Neural cell (in vitro differentiated cells): ENCODE measurements at regions not wholly inside any gene's neighbourhood (a gene's known extent, or its start where the extent isn't known, plus 50 kb on each side); places are given as distances from the start of the nearest gene placed in this dataset.

ENCODE experiments used
- CTCF ChIP-seq: fragments of 450-650 bp; IDR thresholded peaks from 2 replicates; pipeline ENCODE4 v1.5.1; 2014; ENCODE audit warnings: antibody characterized with exemption, mild to moderate bottlenecking, moderate library complexity; ENCODE audit not compliant: poor library complexity, severe bottlenecking
- EP300 ChIP-seq: fragments of 450-650 bp; conservative IDR thresholded peaks from 2 replicates; pipeline ENCODE4 v1.6.1; 2014; ENCODE audit warnings: antibody characterized with exemption, mild to moderate bottlenecking, moderate library complexity; ENCODE audit not compliant: poor library complexity, severe bottlenecking
- EZH2 ChIP-seq: fragments of 200-600, 300-800 bp; shearing (Covaris generic), sonication (generic); IDR thresholded peaks from 2 replicates; pipeline ENCODE4 v1.6.1; 2014; ENCODE audit warnings: antibody characterized with exemption, low read length, borderline replicate concordance, mild to moderate bottlenecking; ENCODE audit not compliant: insufficient read depth, poor library complexity, severe bottlenecking
- POLR2AphosphoS5 ChIP-seq: IDR thresholded peaks from 2 replicates; pipeline ENCODE4 v1.6.1; 2012
- RAD21 ChIP-seq: fragments of 450-650 bp; conservative IDR thresholded peaks from 2 replicates; pipeline ENCODE4 v1.6.1; 2014; ENCODE audit warnings: antibody characterized with exemption, mild to moderate bottlenecking, moderate library complexity
- REST ChIP-seq: IDR thresholded peaks from 2 replicates; pipeline ENCODE4 v1.6.1; 2012; ENCODE audit warnings: borderline replicate concordance
- TAF1 ChIP-seq: IDR thresholded peaks from 2 replicates; pipeline ENCODE4 v1.6.1; 2012; ENCODE audit warnings: low read depth

- TF ChIP-seq CTCF (no peak), EZH2 (no peak), TAF1 (no peak), REST (no peak), POLR2AphosphoS5 (no peak), EP300 (no peak), RAD21 (no peak)
These were observed 131.5 kb downstream of the SOCS6 start for GRCh38 chr18:70420146-70420898.
